Fibroblast of lung (primary cell): ENCODE measurements at regions not wholly inside any gene's neighbourhood (a gene's known extent, or its start where the extent isn't known, plus 50 kb on each side); places are given as distances from the start of the nearest gene placed in this dataset.

Source experiments
- DNase-seq, 2 donors: peaks; one replicate each; pipeline versions ENCODE4 v3.0.0 to v3.0.0-alpha.2; 2010; ENCODE audit warnings: low read depth in 2 of 2
- H2AFZ ChIP-seq: 2 replicates; pipeline ENCODE4 v1.5.1; 2012; ENCODE audit warnings: low read length, control low read depth, inconsistent platforms
- H3K27ac ChIP-seq: 2 replicates; pipeline ENCODE4 v1.5.1; 2011; ENCODE audit warnings: low read length, control low read depth; ENCODE audit not compliant: insufficient read depth
- H3K27me3 ChIP-seq: 2 replicates; pipeline ENCODE4 v1.5.1; 2011; ENCODE audit warnings: mild to moderate bottlenecking, low read length; ENCODE audit not compliant: control insufficient read depth, insufficient read depth
- H3K36me3 ChIP-seq: 2 replicates; pipeline ENCODE4 v1.5.1; 2011; ENCODE audit warnings: low read length; ENCODE audit not compliant: control insufficient read depth, insufficient read depth
- H3K4me1 ChIP-seq: 2 replicates; pipeline ENCODE4 v1.5.1; 2011; ENCODE audit warnings: low read length; ENCODE audit not compliant: control insufficient read depth, insufficient read depth; ENCODE audit errors: extremely low read depth
- H3K4me2 ChIP-seq: 2 replicates; pipeline ENCODE4 v1.5.1; 2011; ENCODE audit warnings: low read length, control low read depth; ENCODE audit not compliant: insufficient read depth; ENCODE audit errors: extremely low read depth
- H3K4me3 ChIP-seq, 4 experiments: fragments of 200-600 bp in 1 of 4; sonication (generic) in 1 of 4; replicated peaks in 1 of 4; 2 replicates each; pipeline ENCODE4 v1.5.1; 2011 to 2016; ENCODE audit warnings: low read length in 4 of 4, low read depth in 3 of 4, mild to moderate bottlenecking in 3 of 4, control low read depth in 2 of 4, inconsistent platforms in 1 of 4, mixed read lengths in 1 of 4; ENCODE audit not compliant: insufficient read depth in 1 of 4; ENCODE audit errors: control extremely low read depth in 1 of 4
- H3K79me2 ChIP-seq: 2 replicates; pipeline ENCODE4 v1.5.1; 2012; ENCODE audit warnings: mild to moderate bottlenecking, low read length, inconsistent platforms; ENCODE audit not compliant: control insufficient read depth, insufficient read depth
- H3K9ac ChIP-seq: 2 replicates; pipeline ENCODE4 v1.5.1; 2011; ENCODE audit warnings: mild to moderate bottlenecking, low read length, control low read depth; ENCODE audit not compliant: insufficient read depth
- H3K9me3 ChIP-seq: 2 replicates; pipeline ENCODE4 v1.5.1; 2012; ENCODE audit warnings: low read depth, low read length; ENCODE audit not compliant: control insufficient read depth, insufficient read depth
- H4K20me1 ChIP-seq: 2 replicates; pipeline ENCODE4 v1.5.1; 2011; ENCODE audit warnings: low read length; ENCODE audit not compliant: control insufficient read depth, insufficient read depth; ENCODE audit errors: extremely low read depth
- EZH2 ChIP-seq: IDR thresholded peaks from 2 replicates; pipeline ENCODE4 v1.5.1; 2012; ENCODE audit warnings: low read length, control low read depth, mild to moderate bottlenecking; ENCODE audit errors: missing control alignments
- TF ChIP-seq, protein P1 (sequence below), 2 donors: IDR thresholded peaks in 1 of 2; conservative IDR thresholded peaks in 1 of 2; 1 replicate in 1 of 2; 2 replicates in 1 of 2; pipeline ENCODE4 v1.5.1; 2011 to 2012; ENCODE audit warnings: low read length in 2 of 2, control low read depth in 1 of 2, inconsistent platforms in 1 of 2, low read depth in 1 of 2, mild to moderate bottlenecking in 1 of 2

DNA sequence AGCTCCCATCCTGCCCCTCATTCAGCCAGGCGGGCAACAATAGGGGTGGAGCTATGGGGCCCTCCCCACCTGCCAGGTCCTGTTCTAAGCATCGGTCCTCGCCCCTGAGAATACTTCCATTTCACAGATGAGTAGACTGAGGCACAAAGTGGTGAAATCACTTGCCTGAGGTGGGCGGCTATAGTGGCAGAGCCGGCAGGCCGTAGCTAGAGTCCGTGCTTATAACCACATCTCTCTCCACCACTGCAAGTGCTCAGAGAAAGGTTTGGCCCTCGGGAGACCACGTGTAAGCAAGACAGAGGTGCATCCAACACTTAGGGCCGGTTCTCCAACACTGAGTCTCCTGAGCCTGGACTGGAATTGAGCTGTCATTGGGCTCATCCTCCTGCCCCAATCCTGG lies 145.8 kb upstream of the UNC5B start:
- no peaks in the 10 kb centered on the region for H3K4me1 ChIP-seq
- no peak overlapping the region for H3K4me2 ChIP-seq
- no peak for TF ChIP-seq EZH2
- TF ChIP-seq, protein P1, sequence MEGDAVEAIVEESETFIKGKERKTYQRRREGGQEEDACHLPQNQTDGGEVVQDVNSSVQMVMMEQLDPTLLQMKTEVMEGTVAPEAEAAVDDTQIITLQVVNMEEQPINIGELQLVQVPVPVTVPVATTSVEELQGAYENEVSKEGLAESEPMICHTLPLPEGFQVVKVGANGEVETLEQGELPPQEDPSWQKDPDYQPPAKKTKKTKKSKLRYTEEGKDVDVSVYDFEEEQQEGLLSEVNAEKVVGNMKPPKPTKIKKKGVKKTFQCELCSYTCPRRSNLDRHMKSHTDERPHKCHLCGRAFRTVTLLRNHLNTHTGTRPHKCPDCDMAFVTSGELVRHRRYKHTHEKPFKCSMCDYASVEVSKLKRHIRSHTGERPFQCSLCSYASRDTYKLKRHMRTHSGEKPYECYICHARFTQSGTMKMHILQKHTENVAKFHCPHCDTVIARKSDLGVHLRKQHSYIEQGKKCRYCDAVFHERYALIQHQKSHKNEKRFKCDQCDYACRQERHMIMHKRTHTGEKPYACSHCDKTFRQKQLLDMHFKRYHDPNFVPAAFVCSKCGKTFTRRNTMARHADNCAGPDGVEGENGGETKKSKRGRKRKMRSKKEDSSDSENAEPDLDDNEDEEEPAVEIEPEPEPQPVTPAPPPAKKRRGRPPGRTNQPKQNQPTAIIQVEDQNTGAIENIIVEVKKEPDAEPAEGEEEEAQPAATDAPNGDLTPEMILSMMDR (conservative IDR thresholded peaks at IDR 0.05 in 1 of 2, IDR thresholded peaks at IDR 0.05 in 1 of 2; ENCODE audit: low read depth in 1 of 2, low read length in 2 of 2): no peak
- DNase-seq: no peak
- H3K79me2 ChIP-seq: no peaks in the 10 kb centered on the region
- H3K9ac ChIP-seq: no peak overlapping the region
- no peaks in the 10 kb centered on the region for H3K9me3 ChIP-seq
- no peak overlapping the region for H2AFZ ChIP-seq
- no peak overlapping the region for H3K4me3 ChIP-seq
- H4K20me1 ChIP-seq: no peaks in the 10 kb centered on the region
- H3K36me3 ChIP-seq: no peaks in the 10 kb centered on the region
- no peak overlapping the region for H3K27ac ChIP-seq
- peaks cover 5% of the 10 kb centered on the region for H3K27me3 ChIP-seq

DNA sequence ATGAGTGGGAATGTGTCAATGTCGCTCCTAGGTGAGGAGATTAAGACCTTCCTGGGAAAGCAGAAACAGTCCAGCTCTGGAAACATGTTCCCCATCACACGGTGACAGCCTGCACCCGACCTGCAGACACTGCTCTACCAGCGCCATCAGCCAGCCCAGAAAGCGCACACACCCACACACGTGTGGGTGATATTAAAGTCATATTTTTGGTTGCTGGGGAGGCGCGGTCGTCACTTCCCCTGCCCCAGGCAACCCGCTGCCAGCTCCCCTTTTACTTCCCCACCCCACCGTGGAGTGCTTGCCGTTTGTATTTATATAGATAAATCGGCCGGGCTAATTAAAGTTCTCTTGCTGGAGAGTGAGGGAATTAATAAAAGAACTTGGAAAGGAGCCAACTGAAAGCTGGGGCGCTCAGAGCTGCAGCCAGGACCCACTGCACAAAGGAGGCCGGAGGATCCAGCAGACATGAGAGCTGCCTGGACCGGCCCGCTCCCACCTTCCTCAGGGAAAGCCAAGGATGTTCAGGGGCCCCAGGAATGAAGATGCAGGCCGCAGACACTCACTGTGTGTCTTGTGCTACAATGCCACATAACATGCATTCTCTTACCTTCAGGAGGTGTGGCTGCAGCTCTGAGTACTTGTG lies 145.2 kb upstream of the UNC5B start:
- H3K4me1 ChIP-seq: no peaks in the 10 kb centered on the region
- H3K36me3 ChIP-seq: no peaks in the 10 kb centered on the region
- H3K4me3 ChIP-seq: no peak overlapping the region
- H4K20me1 ChIP-seq: no peaks in the 10 kb centered on the region
- peaks cover 5% of the 10 kb centered on the region for H3K27me3 ChIP-seq
- no peak overlapping the region for H3K9ac ChIP-seq
- H2AFZ ChIP-seq: no peak overlapping the region
- DNase-seq: no peak
- H3K27ac ChIP-seq: no peak overlapping the region
- no peaks in the 10 kb centered on the region for H3K9me3 ChIP-seq
- no peaks in the 10 kb centered on the region for H3K79me2 ChIP-seq
- no peak overlapping the region for H3K4me2 ChIP-seq
- TF ChIP-seq, protein P1 (conservative IDR thresholded peaks at IDR 0.05 in 1 of 2, IDR thresholded peaks at IDR 0.05 in 1 of 2; ENCODE audit: low read depth in 1 of 2, low read length in 2 of 2): no peak
- TF ChIP-seq EZH2: no peak

DNA sequence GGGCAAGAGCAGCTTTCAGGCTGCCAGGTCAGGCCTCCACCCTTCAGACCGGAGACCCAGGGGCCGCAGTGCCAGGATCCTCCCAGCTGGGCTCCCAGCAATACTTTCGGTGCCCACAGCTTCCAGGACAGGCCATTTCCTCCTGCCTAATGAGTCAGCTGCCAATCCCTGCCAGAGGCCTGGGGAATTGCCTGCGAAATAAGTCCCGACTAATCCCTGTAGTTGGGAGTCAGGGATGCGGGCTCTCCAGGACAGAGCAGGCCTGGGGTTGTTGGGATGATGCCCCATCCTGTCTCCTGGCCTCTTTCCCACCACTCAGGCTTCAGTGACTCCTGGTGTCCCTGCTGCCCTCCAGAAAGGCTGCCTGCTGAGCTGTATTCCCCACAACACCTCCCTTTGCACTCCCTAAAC lies 143.5 kb upstream of the UNC5B start:
- peak; percentile 5 to 43 for DNase-seq
- no peak overlapping the region for H2AFZ ChIP-seq

More for the DNA sequence above, 143.5 kb upstream of the UNC5B start:
- no peaks in the 10 kb centered on the region for H3K79me2 ChIP-seq
- no peak overlapping the region for H3K4me2 ChIP-seq
- no peak overlapping the region for H3K9ac ChIP-seq
- H3K36me3 ChIP-seq: no peaks in the 10 kb centered on the region
- H3K27me3 ChIP-seq: peaks cover 5% of the 10 kb centered on the region
- no peaks in the 10 kb centered on the region for H3K4me1 ChIP-seq
- H3K4me3 ChIP-seq: no peak overlapping the region
- no peak for TF ChIP-seq EZH2
- TF ChIP-seq, protein P1 (conservative IDR thresholded peaks at IDR 0.05 in 1 of 2, IDR thresholded peaks at IDR 0.05 in 1 of 2; ENCODE audit: low read depth in 1 of 2, low read length in 2 of 2): no peak
- no peaks in the 10 kb centered on the region for H4K20me1 ChIP-seq
- H3K27ac ChIP-seq: no peak overlapping the region
- H3K9me3 ChIP-seq: no peaks in the 10 kb centered on the region
